Epithelial cell of prostate (primary cell): ENCODE measurements at regions not wholly inside any gene's neighbourhood (a gene's known extent, or its start where the extent isn't known, plus 50 kb on each side); places are given as distances from the start of the nearest gene placed in this dataset.

Experiments
- DNase-seq: peaks from one replicate; pipeline ENCODE4 v3.0.0-alpha.2; 2011; ENCODE audit warnings: low read depth, low spot score
- H3K27ac ChIP-seq: fragments of 450-650 bp; 2 replicates; pipeline ENCODE4 v1.5.1; 2017; ENCODE audit warnings: mild to moderate bottlenecking

- DNase-seq, result no peak
- H3K27ac ChIP-seq, result no peak overlapping the region
These were observed 221.5 kb downstream of the PTPRC start for GRCh38 chr1:198860371-198860770.

DNA sequence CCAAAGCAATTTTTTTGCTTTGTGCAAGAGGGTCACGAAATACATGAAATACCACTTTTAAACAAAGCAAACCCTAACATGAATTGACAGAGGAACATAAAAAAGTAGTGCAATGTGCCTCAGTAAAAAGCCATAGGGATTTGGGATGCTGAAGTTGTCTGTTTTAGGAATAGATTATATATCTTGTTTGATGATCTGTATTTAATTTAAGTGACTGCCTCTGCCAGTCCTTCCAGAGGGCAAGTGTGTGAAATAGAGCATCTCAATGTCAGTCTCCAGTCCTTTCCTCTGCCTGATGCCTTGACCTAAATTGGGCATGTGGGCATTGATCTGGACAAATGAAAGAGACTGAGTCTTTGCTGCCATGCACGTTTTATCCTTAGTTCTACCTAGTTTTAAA, 222.8 kb downstream of the PTPRC start:
- no peak for DNase-seq
- no peak overlapping the region for H3K27ac ChIP-seq

DNA sequence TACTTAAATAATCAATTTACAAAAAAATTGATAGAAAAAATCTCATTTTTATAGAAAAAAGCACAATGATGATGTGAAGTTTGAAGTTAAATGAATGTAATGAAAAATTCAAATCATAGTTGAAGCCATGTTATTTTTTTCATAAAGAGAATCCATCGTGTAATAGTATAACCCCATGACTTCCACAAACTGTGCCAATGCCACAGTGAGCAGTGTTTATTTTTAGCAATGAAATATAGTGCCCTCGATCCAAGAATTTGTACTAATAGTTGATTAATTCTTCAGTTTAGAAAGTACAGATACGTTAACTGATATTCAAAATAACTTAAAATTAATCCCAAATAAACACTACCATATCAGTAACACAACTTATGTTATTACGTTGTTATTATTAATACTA, 225.9 kb downstream of the PTPRC start:
- no peak for DNase-seq
- H3K27ac ChIP-seq, result no peak overlapping the region

DNA sequence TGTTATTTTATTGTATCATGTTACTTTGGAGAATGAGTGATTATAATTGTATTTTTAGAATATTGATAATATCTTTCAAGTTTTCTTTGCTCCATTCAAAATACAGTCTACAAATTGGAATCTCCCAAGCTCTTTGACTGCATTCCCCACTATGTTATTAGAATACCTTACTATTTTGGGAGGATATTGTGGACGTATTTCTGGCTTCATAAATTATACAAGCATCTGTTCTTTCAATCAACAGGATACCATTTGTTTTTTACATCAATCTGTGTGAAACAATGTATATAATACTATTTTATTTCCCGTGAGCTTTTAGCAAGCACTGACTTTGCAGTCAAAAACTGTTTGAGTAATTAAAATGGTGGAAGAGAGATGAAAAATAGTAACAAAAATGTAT, 226.5 kb downstream of the PTPRC start:
- H3K27ac ChIP-seq, result no peak overlapping the region
- DNase-seq, result no peak

DNA sequence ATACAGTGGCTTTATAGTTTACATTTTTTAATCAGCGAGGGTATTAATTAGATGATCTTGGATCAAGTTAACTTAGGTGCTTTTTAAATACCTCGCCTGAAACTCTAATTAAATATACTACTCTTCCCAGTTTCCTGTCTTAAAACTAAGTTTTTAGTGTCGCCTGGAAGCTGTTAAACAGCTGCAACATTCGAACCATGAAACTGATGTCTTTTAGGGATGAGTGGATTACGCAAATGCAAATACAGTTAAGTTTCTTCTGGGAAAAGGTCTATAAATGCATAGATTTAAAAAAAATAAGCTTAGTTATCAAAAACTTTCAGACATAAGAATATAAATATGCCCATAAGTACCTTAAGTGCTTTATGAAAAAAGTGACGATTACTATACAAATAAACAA, 228.3 kb downstream of the PTPRC start:
- no peak for DNase-seq
- H3K27ac ChIP-seq, result no peak overlapping the region

- no peak overlapping the region for H3K27ac ChIP-seq
- no peak for DNase-seq
These were observed 234.9 kb downstream of the PTPRC start for GRCh38 chr1:198873696-198874230.

DNA sequence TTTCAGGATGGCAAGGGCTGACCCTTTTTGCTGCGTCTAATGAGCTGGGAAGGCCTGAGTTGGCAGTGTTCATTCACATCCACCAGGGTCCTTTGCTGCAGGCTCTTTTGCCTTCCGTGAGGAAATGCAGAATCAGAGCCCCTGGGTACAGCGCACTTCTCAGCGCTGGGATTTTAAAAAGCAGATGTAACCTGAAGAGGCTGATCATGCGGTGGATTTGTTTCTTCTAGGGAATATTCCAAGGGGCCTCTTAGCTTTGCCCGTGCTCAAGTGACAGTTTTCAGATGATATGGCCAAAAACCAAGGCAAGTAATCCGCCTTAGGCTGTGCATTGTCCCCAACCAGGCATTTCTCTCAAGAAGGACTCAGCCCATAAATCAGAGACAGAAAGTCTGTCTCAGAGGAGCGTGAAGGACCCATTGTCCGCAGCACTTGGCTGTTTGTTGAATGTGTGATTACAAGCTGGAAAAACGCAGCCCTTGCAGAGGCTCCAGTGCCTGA, 237.6 kb downstream of the PTPRC start:
- H3K27ac ChIP-seq, result no peak overlapping the region
- DNase-seq, result no peak

DNA sequence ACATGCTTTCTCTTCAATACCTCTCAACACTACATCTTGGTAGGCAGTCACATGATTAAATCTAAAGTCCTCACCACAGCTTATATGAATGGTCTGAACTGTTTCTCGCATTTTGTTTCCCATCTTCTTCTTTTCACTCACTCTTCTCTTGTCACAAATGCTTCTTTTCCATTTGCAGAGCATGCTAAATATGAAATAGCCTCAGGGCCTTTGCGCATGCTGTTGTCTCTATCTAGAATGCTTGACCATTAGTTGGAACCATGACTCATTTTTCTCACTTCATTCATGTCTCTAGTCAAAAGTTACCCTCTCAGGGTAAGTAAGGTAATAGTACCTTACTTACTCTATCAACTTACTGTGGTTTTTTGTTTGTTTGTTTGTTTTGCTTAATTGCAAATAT, 239.7 kb downstream of the PTPRC start:
- no peak overlapping the region for H3K27ac ChIP-seq
- DNase-seq, result no peak

DNA sequence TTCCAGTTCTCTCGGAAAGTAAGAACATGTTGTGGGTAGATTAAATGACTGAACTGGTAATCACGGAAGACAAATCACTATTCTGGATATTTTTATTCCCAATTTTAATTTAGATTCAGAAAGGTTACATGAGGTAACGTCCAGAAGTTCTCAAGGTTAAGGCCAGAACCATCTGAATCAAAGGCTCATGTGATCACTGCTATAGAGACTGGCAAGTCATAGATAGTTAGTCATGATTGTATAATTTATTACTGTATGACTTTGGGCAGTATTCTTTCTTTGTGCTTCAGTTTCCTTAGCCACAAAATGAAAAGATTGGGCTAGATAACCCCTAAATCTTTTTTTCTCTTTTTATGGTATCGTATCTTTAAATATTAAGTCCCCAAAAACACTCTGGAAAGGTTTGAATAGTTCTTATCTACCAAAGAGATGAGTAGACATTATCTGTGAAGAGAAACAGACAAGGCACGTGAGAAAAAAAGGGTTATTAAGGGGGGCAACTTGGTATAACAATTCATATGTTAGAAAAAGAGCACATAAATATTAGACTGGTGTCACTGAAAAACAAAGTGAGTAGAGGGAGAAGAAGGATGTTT, 241.0 kb downstream of the PTPRC start:
- no peak for DNase-seq
- peak overlapping the region; percentile 94 for H3K27ac ChIP-seq

- no peak for DNase-seq
- peak overlapping the region; percentile 94 for H3K27ac ChIP-seq
These were observed 241.6 kb downstream of the PTPRC start for GRCh38 chr1:198880397-198880796.

DNA sequence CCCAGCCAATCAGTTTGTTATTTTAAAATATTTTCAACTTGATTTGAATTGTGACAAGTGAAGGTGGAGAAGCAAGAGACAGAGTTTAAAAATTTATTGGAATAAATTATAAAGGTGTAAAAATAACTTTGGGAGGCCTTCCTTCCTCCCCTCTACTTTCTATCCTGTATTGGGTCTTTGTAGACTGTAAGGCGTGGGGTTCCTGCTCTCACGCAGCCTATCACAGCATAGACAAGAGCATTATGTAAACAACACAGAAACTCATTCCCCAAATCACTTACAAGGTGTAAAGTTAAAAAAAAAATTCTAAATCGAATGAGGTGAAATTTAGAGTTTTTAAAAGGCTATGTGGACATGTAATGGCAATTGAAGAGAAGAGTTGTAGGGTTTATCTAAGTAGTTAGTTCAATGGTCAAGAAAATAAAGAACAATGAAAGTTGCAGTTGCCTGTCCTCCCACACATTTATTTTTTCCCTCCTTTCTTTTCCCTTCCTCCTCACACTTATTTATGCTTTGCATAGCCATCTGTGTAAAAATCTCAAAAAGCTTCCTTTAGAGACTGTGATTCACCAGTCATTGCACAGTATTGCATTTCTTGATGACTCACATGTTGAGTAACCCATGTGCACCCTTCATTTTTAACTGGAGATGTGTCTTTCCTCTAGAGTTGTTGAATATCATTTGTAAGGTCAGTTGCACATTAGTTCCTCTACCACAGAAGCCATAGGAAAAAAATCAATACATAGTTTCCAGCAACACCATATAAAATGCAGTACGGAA, 242.2 kb downstream of the PTPRC start:
- H3K27ac ChIP-seq, result peak overlapping the region; percentile 94
- peak; percentile 43 for DNase-seq

GRCh38 chr1:198883184-198883583, 244.3 kb downstream of the PTPRC start:
- DNase-seq, result no peak

DNA sequence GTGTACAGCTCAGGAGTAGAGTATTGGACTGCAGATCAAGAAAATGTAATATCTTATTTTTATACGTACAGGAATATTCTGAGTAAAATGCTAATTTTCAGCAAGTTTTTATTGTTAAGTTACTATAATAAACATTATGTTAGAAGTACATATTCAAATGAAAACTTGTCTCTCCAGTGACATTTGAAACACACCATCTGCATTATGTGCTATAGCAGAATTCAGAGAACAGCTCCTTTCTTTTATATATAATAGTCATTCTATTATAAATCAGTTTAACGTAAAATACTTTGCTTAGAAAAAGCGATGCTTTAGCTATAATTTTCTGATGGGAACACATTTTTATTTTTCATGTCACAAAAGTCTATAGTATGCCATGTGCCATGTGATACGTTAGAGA, 249.0 kb downstream of the PTPRC start:
- no peak overlapping the region for H3K27ac ChIP-seq
- DNase-seq, result no peak

More at GRCh38 chr1:198883184-198883583, 244.3 kb downstream of the PTPRC start:
- H3K27ac ChIP-seq, result peak overlapping the region; percentile 94

DNA sequence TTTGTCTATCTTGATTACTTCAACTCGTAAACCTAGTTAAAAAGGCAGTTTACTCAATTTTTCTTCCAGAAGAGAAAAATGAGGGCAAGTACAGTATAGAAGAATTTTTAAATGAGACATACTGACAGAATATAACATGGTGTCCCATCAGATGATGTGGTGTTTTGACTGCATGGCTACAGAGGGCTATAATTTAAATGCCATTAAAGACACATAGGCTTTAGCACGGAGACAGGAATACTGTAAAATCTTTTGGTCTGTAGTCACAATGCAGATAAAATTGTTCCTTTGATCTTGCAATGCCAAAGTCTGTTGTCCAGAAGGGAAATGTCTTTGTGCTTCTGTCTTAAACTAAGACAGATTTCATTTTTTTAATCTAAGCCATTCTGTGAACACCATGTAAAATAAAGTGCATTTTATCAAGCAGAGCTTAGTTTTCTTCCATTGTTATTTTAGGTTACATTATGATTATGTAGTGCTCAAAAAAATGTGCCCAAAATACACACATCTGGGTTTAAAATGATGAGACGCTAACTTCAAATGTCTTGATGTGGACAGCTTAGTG, 249.6 kb downstream of the PTPRC start:
- no peak overlapping the region for H3K27ac ChIP-seq
- DNase-seq, result no peak

- no peak overlapping the region for H3K27ac ChIP-seq
- DNase-seq, result no peak
These were observed 250.3 kb downstream of the PTPRC start for GRCh38 chr1:198889101-198889500.

GRCh38 chr1:198889749-198890148, 250.9 kb downstream of the PTPRC start:
- no peak overlapping the region for H3K27ac ChIP-seq
- DNase-seq, result no peak

GRCh38 chr1:198890214-198890930, 251.5 kb downstream of the PTPRC start:
- no peak overlapping the region for H3K27ac ChIP-seq
- DNase-seq, result no peak

GRCh38 chr1:198892065-198892464, 253.2 kb downstream of the PTPRC start:
- H3K27ac ChIP-seq, result no peak overlapping the region
- no peak for DNase-seq

- no peak overlapping the region for H3K27ac ChIP-seq
- no peak for DNase-seq
These were observed 254.3 kb downstream of the PTPRC start for GRCh38 chr1:198893141-198893540.

GRCh38 chr1:198893763-198894444, 255.1 kb downstream of the PTPRC start:
- H3K27ac ChIP-seq, result no peak overlapping the region

More at GRCh38 chr1:198893763-198894444, 255.1 kb downstream of the PTPRC start:
- DNase-seq, result no peak
